ENCODE measurements at regions not wholly inside any gene's neighbourhood (a gene's known extent, or its start where the extent isn't known, plus 50 kb on each side); places are given as distances from the start of the nearest gene placed in this dataset.

- TF ChIP-seq, protein P1, sequence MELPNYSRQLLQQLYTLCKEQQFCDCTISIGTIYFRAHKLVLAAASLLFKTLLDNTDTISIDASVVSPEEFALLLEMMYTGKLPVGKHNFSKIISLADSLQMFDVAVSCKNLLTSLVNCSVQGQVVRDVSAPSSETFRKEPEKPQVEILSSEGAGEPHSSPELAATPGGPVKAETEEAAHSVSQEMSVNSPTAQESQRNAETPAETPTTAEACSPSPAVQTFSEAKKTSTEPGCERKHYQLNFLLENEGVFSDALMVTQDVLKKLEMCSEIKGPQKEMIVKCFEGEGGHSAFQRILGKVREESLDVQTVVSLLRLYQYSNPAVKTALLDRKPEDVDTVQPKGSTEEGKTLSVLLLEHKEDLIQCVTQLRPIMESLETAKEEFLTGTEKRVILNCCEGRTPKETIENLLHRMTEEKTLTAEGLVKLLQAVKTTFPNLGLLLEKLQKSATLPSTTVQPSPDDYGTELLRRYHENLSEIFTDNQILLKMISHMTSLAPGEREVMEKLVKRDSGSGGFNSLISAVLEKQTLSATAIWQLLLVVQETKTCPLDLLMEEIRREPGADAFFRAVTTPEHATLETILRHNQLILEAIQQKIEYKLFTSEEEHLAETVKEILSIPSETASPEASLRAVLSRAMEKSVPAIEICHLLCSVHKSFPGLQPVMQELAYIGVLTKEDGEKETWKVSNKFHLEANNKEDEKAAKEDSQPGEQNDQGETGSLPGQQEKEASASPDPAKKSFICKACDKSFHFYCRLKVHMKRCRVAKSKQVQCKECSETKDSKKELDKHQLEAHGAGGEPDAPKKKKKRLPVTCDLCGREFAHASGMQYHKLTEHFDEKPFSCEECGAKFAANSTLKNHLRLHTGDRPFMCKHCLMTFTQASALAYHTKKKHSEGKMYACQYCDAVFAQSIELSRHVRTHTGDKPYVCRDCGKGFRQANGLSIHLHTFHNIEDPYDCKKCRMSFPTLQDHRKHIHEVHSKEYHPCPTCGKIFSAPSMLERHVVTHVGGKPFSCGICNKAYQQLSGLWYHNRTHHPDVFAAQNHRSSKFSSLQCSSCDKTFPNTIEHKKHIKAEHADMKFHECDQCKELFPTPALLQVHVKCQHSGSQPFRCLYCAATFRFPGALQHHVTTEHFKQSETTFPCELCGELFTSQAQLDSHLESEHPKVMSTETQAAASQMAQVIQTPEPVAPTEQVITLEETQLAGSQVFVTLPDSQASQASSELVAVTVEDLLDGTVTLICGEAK (IDR thresholded peaks at IDR 0.05; ENCODE audit: borderline replicate concordance): no peak
- no peak for TF ChIP-seq ZNF217 (IDR thresholded peaks at IDR 0.05)
- TF ChIP-seq, protein P2, sequence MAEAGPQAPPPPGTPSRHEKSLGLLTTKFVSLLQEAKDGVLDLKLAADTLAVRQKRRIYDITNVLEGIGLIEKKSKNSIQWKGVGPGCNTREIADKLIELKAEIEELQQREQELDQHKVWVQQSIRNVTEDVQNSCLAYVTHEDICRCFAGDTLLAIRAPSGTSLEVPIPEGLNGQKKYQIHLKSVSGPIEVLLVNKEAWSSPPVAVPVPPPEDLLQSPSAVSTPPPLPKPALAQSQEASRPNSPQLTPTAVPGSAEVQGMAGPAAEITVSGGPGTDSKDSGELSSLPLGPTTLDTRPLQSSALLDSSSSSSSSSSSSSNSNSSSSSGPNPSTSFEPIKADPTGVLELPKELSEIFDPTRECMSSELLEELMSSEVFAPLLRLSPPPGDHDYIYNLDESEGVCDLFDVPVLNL (IDR thresholded peaks at IDR 0.05; ENCODE audit: low read depth, low read length): no peak
- TF ChIP-seq DPF2 (IDR thresholded peaks at IDR 0.05): no peak
- TF ChIP-seq, protein P3, sequence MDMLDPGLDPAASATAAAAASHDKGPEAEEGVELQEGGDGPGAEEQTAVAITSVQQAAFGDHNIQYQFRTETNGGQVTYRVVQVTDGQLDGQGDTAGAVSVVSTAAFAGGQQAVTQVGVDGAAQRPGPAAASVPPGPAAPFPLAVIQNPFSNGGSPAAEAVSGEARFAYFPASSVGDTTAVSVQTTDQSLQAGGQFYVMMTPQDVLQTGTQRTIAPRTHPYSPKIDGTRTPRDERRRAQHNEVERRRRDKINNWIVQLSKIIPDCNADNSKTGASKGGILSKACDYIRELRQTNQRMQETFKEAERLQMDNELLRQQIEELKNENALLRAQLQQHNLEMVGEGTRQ (IDR thresholded peaks at IDR 0.05; ENCODE audit: borderline replicate concordance, low read depth, low read length): no peak
- no peak for TF ChIP-seq RB1 (IDR thresholded peaks at IDR 0.05; ENCODE audit: borderline replicate concordance)
- no peak for TF ChIP-seq IKZF2 (IDR thresholded peaks at IDR 0.05)
Observed at GRCh38 chr12:124476011-124476400, 91.4 kb downstream of the NCOR2 start (continued).

Measured in GM12878 (cell line).